GM21619 (cell line): ENCODE measurements at regions not wholly inside any gene's neighbourhood (a gene's known extent, or its start where the extent isn't known, plus 50 kb on each side); places are given as distances from the start of the nearest gene placed in this dataset.
"Not testable (repeated sequence)": the region's sequence is repeated elsewhere in the genome, so short reads cannot be mapped to it uniquely, and the experiment has no call there.

ENCODE experiments used
- ATAC-seq: cut with Tn5 transposase; IDR thresholded peaks from one replicate; pipeline ENCODE4 v1.9.1; 2021; ENCODE audit not compliant: unreplicated experiment

GRCh38 chr12:24530689-24531088, 418.2 kb downstream of the BCAT1 start:
- ATAC-seq, result no peak

GRCh38 chr12:24527102-24527501, 421.8 kb downstream of the BCAT1 start:
- ATAC-seq, result no peak

GRCh38 chr12:24522736-24523135, 426.2 kb downstream of the BCAT1 start:
- ATAC-seq, result no peak

- no peak for ATAC-seq
These were observed 429.1 kb downstream of the BCAT1 start for GRCh38 chr12:24519759-24520158.

- no peak for ATAC-seq
These were observed 431.9 kb downstream of the BCAT1 start for GRCh38 chr12:24517000-24517399.

- ATAC-seq, result no peak
These were observed 438.2 kb downstream of the BCAT1 start for GRCh38 chr12:24510581-24511125.

- no peak for ATAC-seq
These were observed 441.1 kb downstream of the BCAT1 start for GRCh38 chr12:24507827-24508226.

GRCh38 chr12:24505366-24506015, 443.4 kb downstream of the BCAT1 start:
- ATAC-seq, result no peak

- ATAC-seq, result not testable (repeated sequence)
These were observed 445.4 kb downstream of the BCAT1 start for GRCh38 chr12:24503477-24503876.

- no peak for ATAC-seq
These were observed 448.1 kb downstream of the BCAT1 start for GRCh38 chr12:24500831-24501230.

GRCh38 chr12:24500421-24500820, 448.5 kb downstream of the BCAT1 start:
- no peak for ATAC-seq

GRCh38 chr12:24499151-24500146, 449.5 kb downstream of the BCAT1 start:
- ATAC-seq, result no peak

GRCh38 chr12:24496755-24497154, 452.1 kb downstream of the BCAT1 start:
- ATAC-seq, result no peak

GRCh38 chr12:24494401-24494800, 454.5 kb downstream of the BCAT1 start:
- no peak for ATAC-seq

GRCh38 chr12:24491968-24492367, 456.9 kb downstream of the BCAT1 start:
- ATAC-seq, result no peak

- no peak for ATAC-seq
These were observed 459.0 kb downstream of the BCAT1 start for GRCh38 chr12:24489939-24490338.

- ATAC-seq, result no peak
These were observed 459.8 kb downstream of the BCAT1 start for GRCh38 chr12:24488906-24489619.

GRCh38 chr12:24488091-24488596, 460.8 kb downstream of the BCAT1 start:
- no peak for ATAC-seq

GRCh38 chr12:24487606-24488005, 461.3 kb downstream of the BCAT1 start:
- no peak for ATAC-seq

GRCh38 chr12:24483732-24484131, 465.2 kb downstream of the BCAT1 start:
- no peak for ATAC-seq
